ENCODE measurements at regions not wholly inside any gene's neighbourhood (a gene's known extent, or its start where the extent isn't known, plus 50 kb on each side); places are given as distances from the start of the nearest gene placed in this dataset.

- H3K4me2 ChIP-seq (ENCODE audit: low read length) = no peak overlapping the region
- no peaks in the 10 kb centered on the region for H3K9me3 ChIP-seq (ENCODE audit: insufficient read depth, low read depth, low read length)
- no peaks in the 10 kb centered on the region for H3K4me1 ChIP-seq (ENCODE audit: control insufficient read depth in 1 of 2, insufficient read depth in 2 of 2, low read length in 2 of 2)
- no peak overlapping the region for H3K27ac ChIP-seq (ENCODE audit: low read depth, low read length)
- H3K36me3 ChIP-seq (ENCODE audit: control insufficient read depth in 1 of 2, insufficient read depth in 2 of 2, low read length in 2 of 2) = no peaks in the 10 kb centered on the region
- no peak overlapping the region for H2AFZ ChIP-seq (ENCODE audit: insufficient read depth, low read length, poor library complexity)
- H3K4ac ChIP-seq (ENCODE audit: low read depth, low read length) = no peak overlapping the region
- no peak overlapping the region for H3K4me3 ChIP-seq (ENCODE audit: low read depth, low read length)
- no peak overlapping the region for H2BK120ac ChIP-seq (ENCODE audit: insufficient read depth, low read length, poor library complexity)
- H3K79me1 ChIP-seq (ENCODE audit: low read length) = peaks cover 2% of the 10 kb centered on the region
- H3K79me2 ChIP-seq (ENCODE audit: control insufficient read depth, insufficient read depth, low read length, poor library complexity) = no peaks in the 10 kb centered on the region
- H2BK5ac ChIP-seq (ENCODE audit: low read depth, low read length, poor library complexity) = no peak overlapping the region
- no peak overlapping the region for H2BK12ac ChIP-seq (ENCODE audit: low read length)
- no peak overlapping the region for H2AK5ac ChIP-seq (ENCODE audit: low read length)
- no peak overlapping the region for H3K18ac ChIP-seq (ENCODE audit: low read length)
- WGBS (ENCODE audit: extremely low coverage, insufficient coverage, insufficient read length) = no CpG with 5 or more reads among the region's 1 CpG
- DNase-seq = no peak
- no peak overlapping the region for H3K9ac ChIP-seq (ENCODE audit: low read length)
- no peak overlapping the region for H3K23ac ChIP-seq (ENCODE audit: low read length)
- H3K14ac ChIP-seq (ENCODE audit: low read length) = no peak overlapping the region
- H4K8ac ChIP-seq (ENCODE audit: low read depth, low read length) = no peak overlapping the region
- no peak overlapping the region for H4K91ac ChIP-seq (ENCODE audit: low read depth, low read length)
- H4K12ac ChIP-seq (ENCODE audit: low read depth, low read length) = no peak overlapping the region
- H3K27me3 ChIP-seq (ENCODE audit: insufficient read depth, low read length) = no peaks in the 10 kb centered on the region
Observed at GRCh38 chr17:68763562-68763961, 162.4 kb upstream of the FAM20A start.

- H3K9me3 ChIP-seq (ENCODE audit: insufficient read depth, low read depth, low read length) = no peaks in the 10 kb centered on the region
- no peaks in the 10 kb centered on the region for H3K36me3 ChIP-seq (ENCODE audit: control insufficient read depth in 1 of 2, insufficient read depth in 2 of 2, low read length in 2 of 2)
- H3K14ac ChIP-seq (ENCODE audit: low read length) = no peak overlapping the region
- no peak overlapping the region for H2BK12ac ChIP-seq (ENCODE audit: low read length)
- no peak overlapping the region for H2BK120ac ChIP-seq (ENCODE audit: insufficient read depth, low read length, poor library complexity)
- no peak overlapping the region for H3K27ac ChIP-seq (ENCODE audit: low read depth, low read length)
- no peak overlapping the region for H3K4me2 ChIP-seq (ENCODE audit: low read length)
- H4K91ac ChIP-seq (ENCODE audit: low read depth, low read length) = no peak overlapping the region
- no peak overlapping the region for H3K4ac ChIP-seq (ENCODE audit: low read depth, low read length)
- no peak for DNase-seq
- no peaks in the 10 kb centered on the region for H3K79me2 ChIP-seq (ENCODE audit: control insufficient read depth, insufficient read depth, low read length, poor library complexity)
- no CpG with 5 or more reads among the region's 2 CpGs for WGBS (ENCODE audit: extremely low coverage, insufficient coverage, insufficient read length)
- peaks cover 2% of the 10 kb centered on the region for H3K79me1 ChIP-seq (ENCODE audit: low read length)
- H3K4me3 ChIP-seq (ENCODE audit: low read depth, low read length) = no peak overlapping the region
- no peak overlapping the region for H2AK5ac ChIP-seq (ENCODE audit: low read length)
- H3K18ac ChIP-seq (ENCODE audit: low read length) = no peak overlapping the region
- no peak overlapping the region for H3K23ac ChIP-seq (ENCODE audit: low read length)
- H3K9ac ChIP-seq (ENCODE audit: low read length) = no peak overlapping the region
- H3K27me3 ChIP-seq (ENCODE audit: insufficient read depth, low read length) = no peaks in the 10 kb centered on the region
- H2BK5ac ChIP-seq (ENCODE audit: low read depth, low read length, poor library complexity) = no peak overlapping the region
- no peak overlapping the region for H2AFZ ChIP-seq (ENCODE audit: insufficient read depth, low read length, poor library complexity)
- H4K12ac ChIP-seq (ENCODE audit: low read depth, low read length) = no peak overlapping the region
- H4K8ac ChIP-seq (ENCODE audit: low read depth, low read length) = no peak overlapping the region
- no peaks in the 10 kb centered on the region for H3K4me1 ChIP-seq (ENCODE audit: control insufficient read depth in 1 of 2, insufficient read depth in 2 of 2, low read length in 2 of 2)
Observed at GRCh38 chr17:68762911-68763310, 161.7 kb upstream of the FAM20A start.

- H3K4me1 ChIP-seq (ENCODE audit: control insufficient read depth in 1 of 2, insufficient read depth in 2 of 2, low read length in 2 of 2) = no peaks in the 10 kb centered on the region
- no peak overlapping the region for H2BK12ac ChIP-seq (ENCODE audit: low read length)
- no peak overlapping the region for H3K4me3 ChIP-seq (ENCODE audit: low read depth, low read length)
- H2BK5ac ChIP-seq (ENCODE audit: low read depth, low read length, poor library complexity) = no peak overlapping the region
- no peaks in the 10 kb centered on the region for H3K36me3 ChIP-seq (ENCODE audit: control insufficient read depth in 1 of 2, insufficient read depth in 2 of 2, low read length in 2 of 2)
- H3K79me2 ChIP-seq (ENCODE audit: control insufficient read depth, insufficient read depth, low read length, poor library complexity) = no peaks in the 10 kb centered on the region
- H3K27me3 ChIP-seq (ENCODE audit: insufficient read depth, low read length) = no peaks in the 10 kb centered on the region
- no peak overlapping the region for H3K9ac ChIP-seq (ENCODE audit: low read length)
- H3K14ac ChIP-seq (ENCODE audit: low read length) = no peak overlapping the region
- H3K23ac ChIP-seq (ENCODE audit: low read length) = no peak overlapping the region
- H3K9me3 ChIP-seq (ENCODE audit: insufficient read depth, low read depth, low read length) = no peaks in the 10 kb centered on the region
- no peak overlapping the region for H3K4ac ChIP-seq (ENCODE audit: low read depth, low read length)
- no peak overlapping the region for H4K12ac ChIP-seq (ENCODE audit: low read depth, low read length)
- H4K91ac ChIP-seq (ENCODE audit: low read depth, low read length) = no peak overlapping the region
- no peak overlapping the region for H3K4me2 ChIP-seq (ENCODE audit: low read length)
- H3K27ac ChIP-seq (ENCODE audit: low read depth, low read length) = no peak overlapping the region
- H4K8ac ChIP-seq (ENCODE audit: low read depth, low read length) = no peak overlapping the region
- H2AFZ ChIP-seq (ENCODE audit: insufficient read depth, low read length, poor library complexity) = no peak overlapping the region
- no CpG with 5 or more reads among the region's 4 CpGs for WGBS (ENCODE audit: extremely low coverage, insufficient coverage, insufficient read length)
- H2BK120ac ChIP-seq (ENCODE audit: insufficient read depth, low read length, poor library complexity) = no peak overlapping the region
- no peak for DNase-seq
- no peak overlapping the region for H3K18ac ChIP-seq (ENCODE audit: low read length)
- no peak overlapping the region for H2AK5ac ChIP-seq (ENCODE audit: low read length)
- peaks cover 2% of the 10 kb centered on the region for H3K79me1 ChIP-seq (ENCODE audit: low read length)
Observed at GRCh38 chr17:68760141-68760475, 158.9 kb upstream of the FAM20A start.

- no peaks in the 10 kb centered on the region for H3K4me1 ChIP-seq (ENCODE audit: control insufficient read depth in 1 of 2, insufficient read depth in 2 of 2, low read length in 2 of 2)
- no peak overlapping the region for H3K9ac ChIP-seq (ENCODE audit: low read length)
- H2BK12ac ChIP-seq (ENCODE audit: low read length) = no peak overlapping the region
- H3K4me3 ChIP-seq (ENCODE audit: low read depth, low read length) = no peak overlapping the region
- no peak overlapping the region for H3K18ac ChIP-seq (ENCODE audit: low read length)
- no peaks in the 10 kb centered on the region for H3K36me3 ChIP-seq (ENCODE audit: control insufficient read depth in 1 of 2, insufficient read depth in 2 of 2, low read length in 2 of 2)
- no peaks in the 10 kb centered on the region for H3K27me3 ChIP-seq (ENCODE audit: insufficient read depth, low read length)
- H4K8ac ChIP-seq (ENCODE audit: low read depth, low read length) = no peak overlapping the region
- DNase-seq = peak; percentile 91 to 98
- no peaks in the 10 kb centered on the region for H3K9me3 ChIP-seq (ENCODE audit: insufficient read depth, low read depth, low read length)
- no peak overlapping the region for H2AFZ ChIP-seq (ENCODE audit: insufficient read depth, low read length, poor library complexity)
- no peak overlapping the region for H3K4ac ChIP-seq (ENCODE audit: low read depth, low read length)
- H4K12ac ChIP-seq (ENCODE audit: low read depth, low read length) = no peak overlapping the region
- peak overlapping the region; percentile 75 for H3K27ac ChIP-seq (ENCODE audit: low read depth, low read length)
- no peak overlapping the region for H3K23ac ChIP-seq (ENCODE audit: low read length)
- no peak overlapping the region for H3K14ac ChIP-seq (ENCODE audit: low read length)
- H4K91ac ChIP-seq (ENCODE audit: low read depth, low read length) = no peak overlapping the region
- WGBS (ENCODE audit: extremely low coverage, insufficient coverage, insufficient read length) = no CpG with 5 or more reads among the region's 12 CpGs
- H2BK120ac ChIP-seq (ENCODE audit: insufficient read depth, low read length, poor library complexity) = peak overlapping the region; percentile 53
- H2AK5ac ChIP-seq (ENCODE audit: low read length) = no peak overlapping the region
- H2BK5ac ChIP-seq (ENCODE audit: low read depth, low read length, poor library complexity) = no peak overlapping the region
- H3K79me1 ChIP-seq (ENCODE audit: low read length) = peaks cover 2% of the 10 kb centered on the region
- no peaks in the 10 kb centered on the region for H3K79me2 ChIP-seq (ENCODE audit: control insufficient read depth, insufficient read depth, low read length, poor library complexity)
- H3K4me2 ChIP-seq (ENCODE audit: low read length) = peak overlapping the region; percentile 55
Observed at GRCh38 chr17:68759343-68760140, 158.4 kb upstream of the FAM20A start.
